ENCODE measurements at regions not wholly inside any gene's neighbourhood (a gene's known extent, or its start where the extent isn't known, plus 50 kb on each side); places are given as distances from the start of the nearest gene placed in this dataset.
"Not testable (repeated sequence)": the region's sequence is repeated elsewhere in the genome, so short reads cannot be mapped to it uniquely, and the experiment has no call there.

DNA sequence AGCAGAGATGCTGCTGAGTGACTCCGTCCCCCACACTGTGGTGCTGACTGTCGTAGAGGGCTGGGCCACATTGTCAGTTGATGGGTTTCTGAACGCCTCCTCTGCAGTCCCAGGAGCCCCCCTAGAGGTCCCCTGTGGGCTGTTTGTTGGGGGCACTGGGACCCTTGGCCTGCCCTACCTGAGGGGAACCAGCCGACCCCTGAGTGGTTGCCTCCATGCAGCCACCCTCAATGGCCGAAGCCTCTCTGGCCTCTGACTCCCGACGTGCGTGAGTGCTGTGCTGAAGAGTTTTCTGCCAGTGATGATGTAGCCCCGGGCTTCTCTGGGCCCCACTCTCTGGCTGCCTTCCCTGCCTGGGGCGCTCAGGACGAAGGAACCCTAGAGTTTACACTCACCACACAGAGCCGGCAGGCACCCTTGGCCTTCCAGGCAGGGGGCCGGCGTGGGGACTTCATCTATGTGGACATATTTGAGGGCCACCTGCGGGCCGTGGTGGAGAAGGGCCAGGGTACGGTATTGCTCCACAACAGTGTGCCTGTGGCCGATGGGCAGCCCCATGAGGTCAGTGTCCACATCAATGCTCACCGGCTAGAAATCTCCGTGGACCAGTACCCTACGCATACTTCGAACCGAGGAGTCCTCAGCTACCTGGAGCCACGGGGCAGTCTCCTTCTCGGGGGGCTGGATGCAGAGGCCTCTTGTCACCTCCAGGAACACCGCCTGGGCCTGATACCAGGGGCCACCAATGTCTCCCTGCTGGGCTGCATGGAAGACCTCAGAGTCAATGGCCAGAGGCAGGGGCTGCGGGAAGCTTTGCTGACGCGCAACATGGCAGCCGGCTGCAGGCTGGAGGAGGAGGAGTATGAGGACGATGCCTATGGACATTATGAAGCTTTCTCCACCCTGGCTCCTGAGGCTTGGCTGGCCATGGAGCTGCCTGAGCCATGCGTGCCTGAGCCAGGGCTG lies 181.1 kb downstream of the TBC1D2B start:
- not testable (repeated sequence) for DNase-seq (ENCODE audit: low spot score)

DNA sequence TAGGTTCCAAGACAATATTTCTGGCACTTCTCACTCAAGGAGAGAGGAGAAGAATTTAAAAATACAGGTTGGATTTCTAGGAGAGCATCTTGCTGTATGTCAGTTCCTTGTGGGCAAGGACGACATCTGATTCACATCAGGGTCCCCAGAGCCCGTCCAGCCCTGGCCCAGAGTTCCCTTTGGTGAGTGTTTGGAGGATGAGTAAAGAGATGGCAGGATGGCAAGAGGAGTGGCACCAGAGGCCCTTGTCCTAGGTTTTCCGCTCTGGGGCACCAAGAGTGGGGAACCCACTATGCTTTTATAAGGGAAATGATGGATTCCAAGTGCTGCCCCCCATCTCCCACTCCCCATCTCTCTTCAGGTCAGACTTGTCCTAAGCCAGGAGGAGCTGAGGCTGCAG lies 181.8 kb downstream of the TBC1D2B start:
- DNase-seq (ENCODE audit: low spot score), result no peak

DNA sequence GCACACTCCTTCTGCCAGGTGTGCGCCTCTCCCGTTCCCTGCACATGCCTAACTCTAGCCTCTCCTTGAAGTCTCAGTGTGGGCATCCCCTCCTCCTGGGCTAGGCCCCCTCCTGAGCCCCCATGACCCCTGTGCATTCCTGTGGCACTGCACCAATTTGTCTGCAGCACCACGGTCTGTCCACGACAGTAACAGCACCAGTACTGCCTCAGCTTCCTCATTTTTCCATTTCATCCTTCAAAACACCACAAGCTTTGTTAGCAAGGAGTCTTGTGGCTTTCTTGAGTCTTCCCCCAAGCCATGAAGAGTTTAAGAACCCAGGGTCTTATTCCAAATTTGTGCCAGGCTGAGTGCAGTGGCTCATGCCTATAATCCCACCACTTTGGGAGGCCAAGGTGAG lies 182.4 kb downstream of the TBC1D2B start:
- not testable (repeated sequence) for DNase-seq (ENCODE audit: low spot score)

DNA sequence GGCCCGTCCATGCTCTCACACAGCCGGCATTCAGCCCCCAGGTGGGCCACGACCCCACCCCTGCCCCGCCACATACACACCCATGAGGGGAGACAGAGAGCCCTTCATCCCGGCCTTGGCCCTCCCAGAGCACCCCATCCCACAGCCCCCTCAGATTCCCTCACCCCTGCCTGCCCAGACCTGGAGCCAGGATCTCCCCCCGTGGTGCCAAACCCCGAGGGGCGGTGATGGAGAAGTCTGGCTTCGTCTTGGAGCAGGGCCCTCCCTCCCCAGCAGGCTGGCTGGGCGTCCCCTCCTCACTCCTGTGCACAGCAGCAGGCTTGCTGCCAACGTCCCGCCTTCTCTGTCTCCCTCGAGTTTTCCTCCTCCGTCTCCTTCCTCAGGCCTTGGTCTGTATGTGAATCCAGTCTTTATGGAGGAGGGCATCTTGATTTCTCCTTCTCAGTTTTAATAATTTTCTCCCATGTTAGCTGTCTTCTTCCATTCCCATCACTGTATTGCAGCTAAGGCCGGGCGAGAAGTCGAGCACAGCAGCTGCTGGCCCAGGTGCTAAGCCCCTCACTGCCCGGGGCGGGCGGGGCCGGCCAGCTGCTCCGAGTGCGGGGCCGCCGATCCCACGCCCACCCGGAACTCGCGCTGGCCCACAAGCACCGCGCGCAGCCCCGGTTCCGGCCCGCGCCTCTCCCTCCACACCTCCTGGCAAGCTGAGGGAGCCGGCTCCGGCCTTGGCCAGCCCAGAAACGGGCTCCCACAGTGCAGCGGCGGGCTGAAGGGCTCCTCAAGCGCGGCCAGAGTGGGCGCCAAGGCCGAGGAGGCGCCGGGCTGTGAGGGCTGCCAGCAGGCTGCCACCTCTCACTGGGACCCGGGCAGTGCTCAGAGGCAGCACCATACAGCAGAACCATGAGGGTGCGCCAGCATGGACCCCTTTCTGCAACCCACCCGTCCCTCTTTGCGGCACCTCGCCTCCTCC lies 183.6 kb downstream of the TBC1D2B start:
- DNase-seq (ENCODE audit: low spot score), result not testable (repeated sequence)

DNA sequence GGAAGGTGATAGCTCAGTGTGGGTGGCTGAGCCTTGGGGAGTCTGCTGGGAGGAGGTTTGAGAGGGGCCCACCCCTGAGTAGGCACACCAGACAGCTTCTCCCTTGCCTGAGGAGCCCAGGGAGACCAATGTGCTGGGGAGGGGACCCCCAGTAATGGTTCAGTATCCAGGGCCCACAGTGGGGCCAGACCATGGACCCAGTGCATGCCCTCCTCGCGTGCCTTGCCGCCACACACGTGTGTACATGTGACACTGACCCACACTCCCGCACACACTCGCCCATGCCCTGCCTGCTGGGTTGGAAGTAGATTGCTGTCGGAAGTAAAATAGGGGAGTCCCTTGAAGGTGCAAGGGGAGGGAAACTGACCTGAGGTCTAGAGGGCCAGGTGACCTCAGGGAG lies 184.3 kb downstream of the TBC1D2B start:
- not testable (repeated sequence) for DNase-seq (ENCODE audit: low spot score)

DNA sequence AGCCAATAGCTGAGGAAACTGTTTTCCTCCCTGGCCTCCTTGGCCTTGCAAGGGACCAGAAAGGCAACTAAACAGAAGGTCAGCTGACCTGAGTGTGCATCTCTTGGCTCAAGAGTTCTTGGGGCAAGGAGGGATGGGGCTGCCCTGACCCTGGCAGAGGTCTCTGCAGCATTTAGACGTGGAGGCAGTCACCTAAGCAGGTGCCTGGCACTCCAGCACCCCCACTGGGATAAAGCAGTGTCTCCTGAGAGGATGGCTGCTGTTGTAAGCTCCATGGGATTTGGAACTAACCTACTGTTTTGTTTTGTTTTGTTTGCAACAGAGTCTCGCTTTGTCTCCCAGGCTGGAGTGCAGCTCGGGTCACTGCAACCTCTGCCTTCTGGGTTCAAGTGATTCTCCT lies 185.2 kb downstream of the TBC1D2B start:
- DNase-seq (ENCODE audit: low spot score), result no peak

DNA sequence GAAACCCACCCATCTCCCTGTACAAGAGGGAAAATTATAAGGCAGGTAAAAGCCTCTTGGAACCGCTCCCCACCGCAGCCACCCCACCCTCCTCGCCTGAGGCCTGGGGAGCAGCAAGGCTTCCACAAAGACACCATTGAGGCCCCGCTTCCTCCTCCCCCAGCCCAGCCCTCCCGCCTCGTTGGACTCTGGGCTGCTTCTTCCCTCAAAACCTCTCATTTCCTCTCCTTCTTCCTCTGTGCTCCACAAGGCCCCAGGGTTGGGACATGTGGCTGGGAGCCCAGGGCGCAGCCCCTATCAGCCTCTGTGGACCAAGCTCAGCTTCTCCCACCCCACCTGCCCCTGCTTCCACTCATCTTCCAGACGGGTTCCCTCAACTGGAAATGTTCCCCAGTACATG lies 185.6 kb downstream of the TBC1D2B start:
- not testable (repeated sequence) for DNase-seq (ENCODE audit: low spot score)

DNA sequence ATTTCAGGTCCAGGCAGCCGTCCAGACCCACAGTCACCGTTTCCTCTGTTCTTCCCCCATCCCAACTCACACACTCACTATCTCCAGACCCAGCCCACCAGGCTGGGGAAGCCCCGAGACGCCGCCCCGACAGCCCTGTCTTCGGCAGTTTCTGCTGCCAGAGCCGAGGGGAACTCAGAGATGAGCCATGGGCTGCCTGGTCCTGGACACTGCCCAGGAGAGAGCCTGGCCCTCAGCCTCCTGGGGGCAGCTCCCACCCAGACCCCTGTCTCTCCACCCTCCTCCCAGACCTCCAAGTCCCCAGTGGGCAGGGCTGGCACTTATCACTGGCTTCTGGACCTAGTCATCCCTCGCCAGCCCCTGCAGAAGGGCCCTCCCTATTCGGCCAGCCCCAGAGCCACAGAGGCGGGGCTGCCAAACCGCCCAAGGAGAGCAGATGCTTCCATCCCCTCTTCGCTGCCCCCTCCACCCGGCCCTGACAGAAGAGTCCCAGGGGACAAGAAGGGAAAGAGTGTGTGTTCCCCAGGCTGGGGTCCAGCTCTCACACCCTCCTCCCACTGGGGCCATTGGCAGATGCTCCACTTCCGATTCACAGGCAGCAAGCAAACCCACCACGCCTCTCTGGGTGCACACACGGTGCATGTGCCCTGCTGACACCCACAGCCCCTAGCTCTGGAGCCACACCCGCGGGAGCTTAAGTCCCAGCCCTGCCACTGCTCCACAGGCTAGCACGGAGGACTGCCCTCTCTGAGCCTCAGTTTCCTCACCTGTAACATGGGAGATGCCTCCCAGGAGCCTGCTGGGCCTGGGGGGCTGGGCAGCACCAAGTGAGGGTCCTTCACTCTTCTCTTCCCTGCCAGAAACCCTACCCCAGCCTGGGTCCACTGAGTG lies 186.4 kb downstream of the TBC1D2B start:
- DNase-seq (ENCODE audit: low spot score), result peak; percentile 70

DNA sequence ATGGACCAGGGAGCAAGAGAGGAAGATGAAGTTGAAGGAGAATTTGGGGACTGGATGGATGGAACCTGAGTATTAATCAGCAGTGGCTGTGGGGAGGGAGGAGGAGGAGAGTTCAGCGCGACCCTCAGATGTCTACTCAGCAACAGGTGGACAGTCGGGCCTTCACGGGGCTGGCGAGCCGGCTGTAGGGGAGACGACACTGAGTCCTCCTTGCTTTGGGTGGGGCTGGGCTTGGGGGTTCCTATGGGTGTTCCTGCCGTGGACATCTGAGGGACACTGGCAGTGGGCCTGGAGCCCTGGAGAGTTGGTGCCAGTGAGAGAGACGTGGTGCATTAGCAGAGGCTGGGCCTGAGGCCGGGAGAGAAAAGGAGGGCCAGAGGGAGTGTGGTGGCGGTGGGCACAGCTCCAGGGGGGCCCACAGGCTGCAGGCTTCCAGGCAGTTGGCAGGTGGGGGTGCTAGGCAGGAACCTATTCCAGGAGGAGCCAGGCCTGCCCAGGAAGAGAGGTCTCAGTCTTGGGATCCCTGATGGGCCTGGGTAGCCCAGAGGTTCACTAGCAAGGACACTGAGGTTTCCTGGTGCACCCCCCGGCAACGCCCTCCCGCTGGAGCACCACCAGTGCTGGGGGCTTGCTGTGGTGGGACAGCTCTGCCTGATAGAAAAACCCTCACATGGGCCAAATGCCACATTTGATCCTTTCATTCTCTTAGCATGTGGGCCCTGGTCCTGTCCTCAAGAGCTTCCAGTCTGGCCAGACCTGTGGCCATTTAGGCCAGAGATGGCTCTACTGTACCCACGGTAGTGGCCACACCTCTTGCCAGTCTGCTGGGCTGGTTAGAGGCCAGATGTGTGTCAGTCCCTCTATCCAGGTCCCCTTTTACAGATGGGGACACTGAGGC lies 187.4 kb downstream of the TBC1D2B start:
- DNase-seq (ENCODE audit: low spot score), result not testable (repeated sequence)

DNA sequence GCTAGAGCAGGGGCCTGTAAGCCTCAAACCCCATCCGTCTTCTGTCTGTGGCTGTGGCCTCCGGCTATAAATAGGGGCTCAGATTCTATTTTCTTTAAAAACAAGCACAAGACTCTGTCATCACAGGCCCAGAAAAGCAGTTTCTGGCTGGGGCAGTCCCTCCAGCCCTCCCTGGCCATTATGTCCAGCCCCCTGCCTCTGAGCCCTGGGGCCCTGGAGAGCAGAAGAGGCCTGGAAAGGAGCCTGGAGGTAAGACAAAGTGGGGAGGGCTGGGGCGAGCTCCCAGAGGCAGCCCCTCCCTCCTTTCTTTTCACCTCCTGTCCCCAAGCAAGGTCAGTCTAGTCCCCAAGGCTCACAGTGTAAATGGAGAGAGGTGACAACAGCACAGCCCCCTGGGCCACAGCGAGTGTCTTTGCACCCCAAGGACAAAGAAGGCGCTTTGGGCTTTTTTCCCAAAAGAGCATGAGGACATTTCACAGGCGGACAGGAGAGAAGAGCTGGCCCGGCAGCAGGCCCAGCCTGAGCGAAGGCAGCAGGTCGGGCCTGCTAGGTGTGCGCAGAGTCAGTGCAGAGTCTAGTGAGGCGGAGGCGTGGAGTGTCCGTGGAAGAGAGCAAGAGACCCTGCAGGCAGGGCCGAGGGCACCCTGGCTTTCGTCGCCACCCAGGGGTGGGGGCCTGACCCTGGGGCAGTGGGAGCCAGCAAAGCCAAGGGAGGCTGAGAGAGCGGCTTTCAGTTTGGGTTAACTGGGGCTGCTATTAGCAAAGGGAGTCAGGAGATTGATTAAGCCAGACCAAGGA lies 188.3 kb downstream of the TBC1D2B start:
- no peak for DNase-seq (ENCODE audit: low spot score)

DNA sequence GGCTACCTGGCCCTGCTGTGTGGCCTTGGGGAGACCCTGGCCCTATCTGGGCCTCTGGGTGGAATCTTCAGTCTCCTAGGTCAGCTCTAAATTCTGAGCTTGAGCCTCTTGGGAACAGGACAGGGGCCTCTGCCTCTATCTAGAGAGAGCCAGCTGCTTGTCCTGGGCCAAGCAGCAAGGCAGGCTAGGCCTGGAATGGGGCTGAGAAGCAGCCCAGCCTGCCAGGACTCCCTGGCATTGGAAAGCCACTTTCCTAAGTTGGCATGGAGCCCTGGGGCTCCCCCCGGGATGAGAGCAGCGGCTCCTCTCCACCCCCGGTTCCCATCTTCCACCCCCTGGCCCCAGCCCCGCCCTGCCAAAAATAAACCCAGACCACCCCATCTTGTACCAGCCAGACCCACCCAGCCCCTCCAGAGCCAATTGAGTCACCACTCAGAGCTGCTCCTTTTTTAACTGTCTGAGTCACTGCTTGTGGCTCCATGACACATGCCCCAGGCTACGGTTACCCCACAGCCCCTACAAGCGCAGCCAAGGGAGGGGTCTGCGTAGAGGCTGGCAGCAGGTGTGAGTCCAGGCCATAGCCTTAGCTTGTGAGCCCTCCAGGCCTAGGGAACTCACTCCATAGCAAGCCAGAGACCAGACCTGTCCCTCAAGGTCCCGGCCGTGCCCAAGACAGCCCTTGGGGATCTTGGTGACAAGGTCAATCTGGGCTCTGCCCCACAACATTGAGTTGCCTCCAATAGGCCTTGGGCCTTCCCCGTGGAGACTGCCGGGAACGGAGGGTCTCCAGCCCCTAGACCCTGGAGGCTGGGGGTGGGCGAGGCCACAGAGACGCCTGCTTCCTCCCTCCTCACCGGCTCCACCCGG lies 189.7 kb downstream of the TBC1D2B start:
- not testable (repeated sequence) for DNase-seq (ENCODE audit: low spot score)

DNA sequence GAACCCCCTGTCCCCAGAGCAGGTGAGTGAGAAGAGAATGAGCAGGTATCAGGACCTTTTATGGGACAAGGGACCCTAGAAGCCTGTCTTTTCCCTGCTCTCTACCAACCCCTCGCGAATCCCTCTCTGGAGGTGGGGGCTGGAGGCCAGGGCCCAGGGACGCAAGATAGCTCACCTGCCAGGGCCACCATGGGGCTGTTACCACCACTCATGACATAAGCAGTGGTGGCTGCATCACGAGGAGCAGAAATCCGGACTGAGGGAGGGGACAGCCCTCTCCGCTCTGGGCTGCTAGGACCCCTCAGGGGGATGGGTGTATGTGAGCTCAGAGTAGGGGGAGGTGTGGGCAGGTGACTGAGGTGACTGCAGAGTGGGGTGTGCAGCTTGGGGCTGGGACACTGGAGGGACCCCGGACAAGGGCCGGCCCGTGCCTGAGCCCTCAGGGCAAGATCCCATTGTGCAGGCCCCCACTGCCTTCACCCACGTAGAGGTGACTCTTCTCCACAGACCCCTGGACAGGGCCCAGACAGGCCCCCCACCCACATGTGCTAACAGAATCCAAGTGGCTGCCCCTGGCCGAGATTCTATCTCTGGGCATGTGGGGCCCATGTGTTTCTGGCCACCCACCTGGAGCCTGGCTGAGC lies 190.6 kb downstream of the TBC1D2B start:
- no peak for DNase-seq (ENCODE audit: low spot score)

DNA sequence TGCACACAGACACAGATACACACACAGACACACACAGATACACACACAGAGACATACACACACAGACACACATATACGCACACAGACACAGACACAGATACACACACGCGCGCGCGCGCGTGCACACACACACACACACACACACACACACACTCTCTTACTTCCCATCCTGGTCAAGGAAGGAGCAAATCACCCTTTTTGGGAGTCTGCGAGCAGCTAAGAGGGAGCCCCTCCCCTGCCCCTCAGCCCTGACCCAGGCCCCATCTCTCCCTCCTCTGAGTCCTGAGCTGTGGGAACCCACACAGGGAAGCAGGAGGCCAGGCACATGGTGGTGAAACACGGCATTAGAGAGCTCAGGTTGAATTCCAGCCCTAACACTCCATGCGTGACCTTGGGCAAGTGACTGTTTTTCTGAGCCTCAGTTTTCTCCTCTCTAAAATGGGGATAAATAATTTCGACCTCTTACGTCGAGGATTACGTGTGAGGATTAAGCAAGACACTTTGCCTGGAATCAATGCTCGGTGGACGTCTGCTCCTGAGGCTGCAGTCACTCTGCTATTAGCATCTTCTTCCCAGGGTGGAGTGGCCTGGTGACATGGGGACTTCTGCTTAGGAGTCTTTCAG lies 191.5 kb downstream of the TBC1D2B start:
- not testable (repeated sequence) for DNase-seq (ENCODE audit: low spot score)

DNA sequence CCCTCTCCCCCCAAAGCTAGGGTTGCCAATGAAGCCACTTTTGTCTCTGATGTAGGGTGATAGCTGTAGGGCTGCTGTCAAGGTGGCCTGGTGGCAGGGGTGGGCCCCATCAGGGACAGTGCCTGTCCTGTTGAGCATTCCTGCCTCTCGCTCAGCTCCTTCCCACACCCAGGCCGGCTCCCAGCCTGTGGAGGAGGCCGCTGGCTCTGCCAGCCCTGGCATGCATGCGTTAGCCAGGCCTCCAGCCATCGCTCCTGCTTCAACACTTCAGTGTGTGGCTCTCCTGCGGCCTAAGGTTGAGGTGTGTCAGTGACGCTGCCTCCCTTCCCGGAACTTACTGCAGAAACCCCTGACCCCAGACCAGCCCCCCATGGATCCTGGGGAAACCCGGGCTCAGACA lies 194.5 kb downstream of the TBC1D2B start:
- not testable (repeated sequence) for DNase-seq (ENCODE audit: low spot score)

DNA sequence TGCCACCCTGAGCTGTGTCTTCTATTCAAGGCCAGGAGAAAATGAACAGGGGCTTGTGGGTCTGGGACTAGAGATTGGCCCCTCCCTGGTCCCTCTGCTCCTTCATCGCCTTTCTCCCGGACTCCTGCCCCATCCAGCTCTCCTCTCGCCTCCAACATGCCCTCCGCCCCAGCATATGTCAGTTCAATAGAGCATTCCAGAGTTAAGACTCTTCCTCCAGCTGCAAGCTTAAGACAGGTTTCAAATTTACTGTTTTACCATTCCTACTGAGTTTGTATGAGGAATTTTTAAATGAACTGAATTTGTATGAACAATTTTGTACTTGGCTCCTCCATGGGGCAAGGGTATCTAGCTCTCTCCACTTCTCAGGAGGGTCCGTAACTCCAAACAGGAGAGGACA lies 195.6 kb downstream of the TBC1D2B start:
- DNase-seq (ENCODE audit: low spot score), result no peak

DNA sequence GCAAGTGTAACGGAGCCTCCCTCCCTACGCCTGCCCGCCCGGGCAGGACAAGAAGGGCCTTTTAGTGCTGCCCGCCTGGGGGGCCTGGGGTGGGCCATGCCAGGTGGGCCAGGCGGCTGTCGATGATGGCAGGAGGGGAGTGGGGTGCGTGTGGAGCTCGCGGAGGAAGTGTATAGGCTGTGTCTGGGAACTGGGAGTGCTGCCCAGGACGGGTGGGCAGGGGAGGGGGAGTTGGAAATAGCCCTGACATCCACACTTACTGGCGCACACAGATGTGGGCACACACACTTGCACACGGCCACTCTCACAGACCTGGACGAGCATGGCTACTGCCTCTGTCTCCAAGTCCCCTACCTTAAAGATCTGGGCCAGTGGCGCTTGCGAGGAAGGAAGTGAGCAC lies 196.0 kb downstream of the TBC1D2B start:
- not testable (repeated sequence) for DNase-seq (ENCODE audit: low spot score)

DNA sequence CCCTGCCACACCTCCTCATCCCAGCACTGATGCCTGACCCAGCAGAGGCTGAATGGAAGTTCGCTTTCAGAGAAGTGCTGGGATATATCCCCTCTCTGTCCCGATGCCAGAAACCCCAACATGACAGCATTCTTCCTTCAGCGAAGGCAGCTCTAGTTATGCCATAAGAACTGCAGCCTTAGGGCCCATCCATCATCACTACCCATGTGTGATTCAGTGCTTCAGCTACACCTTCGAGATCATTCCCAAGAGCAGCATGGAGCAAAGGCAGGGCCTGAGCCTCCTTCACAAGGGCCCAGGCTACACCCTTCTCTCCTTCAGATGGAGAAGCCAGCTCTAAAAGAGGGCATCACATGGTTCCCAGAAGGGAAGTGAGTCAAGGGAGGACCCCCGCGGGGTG lies 198.0 kb downstream of the TBC1D2B start:
- not testable (repeated sequence) for DNase-seq (ENCODE audit: low spot score)

Measured in A172 (cell line).